KMS-11 (cell line): ENCODE measurements at regions not wholly inside any gene's neighbourhood (a gene's known extent, or its start where the extent isn't known, plus 50 kb on each side); places are given as distances from the start of the nearest gene placed in this dataset.

Experiments
- H2AFZ ChIP-seq: fragments of 200-600 bp; sonication (generic); 2 replicates; pipeline ENCODE4 v1.6.1; 2016; ENCODE audit warnings: antibody characterized with exemption, mixed run types, low read depth
- H3K27ac ChIP-seq: fragments of 200-600 bp; sonication (generic); 2 replicates; pipeline ENCODE4 v1.6.1; 2016; ENCODE audit warnings: mild to moderate bottlenecking, mixed run types
- H3K27me3 ChIP-seq: fragments of 200-600 bp; sonication (generic); 2 replicates; pipeline ENCODE4 v1.6.1; 2017; ENCODE audit warnings: mild to moderate bottlenecking, low read depth, mixed run types, moderate library complexity; ENCODE audit not compliant: insufficient read depth
- H3K36me3 ChIP-seq: fragments of 200-600 bp; sonication (generic); 2 replicates; pipeline ENCODE4 v1.6.1; 2017; ENCODE audit warnings: mild to moderate bottlenecking, mixed run types; ENCODE audit not compliant: insufficient read depth
- H3K4me1 ChIP-seq: fragments of 200-600 bp; sonication (generic); 2 replicates; pipeline ENCODE4 v1.6.1; 2016; ENCODE audit warnings: mild to moderate bottlenecking, low read depth, mixed run types; ENCODE audit not compliant: poor library complexity, severe bottlenecking
- H3K4me2 ChIP-seq: fragments of 200-600 bp; sonication (generic); 2 replicates; pipeline ENCODE4 v1.7.0; 2016; ENCODE audit warnings: mild to moderate bottlenecking, mixed run types
- H3K4me3 ChIP-seq: fragments of 200-600 bp; sonication (generic); IDR thresholded peaks from 2 replicates; pipeline ENCODE4 v1.6.1; 2017; ENCODE audit warnings: low read depth, low read length, mixed read lengths; ENCODE audit not compliant: insufficient read depth
- H3K79me2 ChIP-seq: fragments of 200-600 bp; sonication (generic); 2 replicates; pipeline ENCODE4 v1.6.1; 2016; ENCODE audit warnings: low read depth, mixed run types; ENCODE audit not compliant: insufficient read depth
- H3K9ac ChIP-seq: fragments of 200-600 bp; sonication (generic); 2 replicates; pipeline ENCODE4 v1.6.1; 2016; ENCODE audit warnings: mild to moderate bottlenecking, mixed run types
- H4K20me1 ChIP-seq: fragments of 200-600 bp; sonication (generic); 2 replicates; pipeline ENCODE4 v1.6.1; 2016; ENCODE audit warnings: mild to moderate bottlenecking, mixed run types; ENCODE audit not compliant: insufficient read depth
- CTCF ChIP-seq: fragments of 200-600 bp; sonication (generic); conservative IDR thresholded peaks from 2 replicates; pipeline ENCODE4 v1.6.1; 2017; ENCODE audit warnings: low read depth, mild to moderate bottlenecking, antibody characterized with exemption, low read length, moderate library complexity, mixed read lengths

GRCh38 chr10:104520653-104521052 lies 120.4 kb upstream of the SORCS3 start:
- H3K27ac ChIP-seq, result no peak overlapping the region
- no peaks in the 10 kb centered on the region for H3K79me2 ChIP-seq
- no peak overlapping the region for H3K4me2 ChIP-seq
- no peaks in the 10 kb centered on the region for H3K36me3 ChIP-seq
- H3K27me3 ChIP-seq, result no peaks in the 10 kb centered on the region
- no peak overlapping the region for H2AFZ ChIP-seq
- H3K4me3 ChIP-seq, result no peak overlapping the region
- H4K20me1 ChIP-seq, result no peaks in the 10 kb centered on the region
- H3K4me1 ChIP-seq, result no peaks in the 10 kb centered on the region
- H3K9ac ChIP-seq, result no peak overlapping the region
- TF ChIP-seq CTCF, result no peak

- no peaks in the 10 kb centered on the region for H4K20me1 ChIP-seq
- no peaks in the 10 kb centered on the region for H3K27me3 ChIP-seq
- H3K27ac ChIP-seq, result no peak overlapping the region
- H3K4me2 ChIP-seq, result no peak overlapping the region
- no peaks in the 10 kb centered on the region for H3K79me2 ChIP-seq
- no peaks in the 10 kb centered on the region for H3K36me3 ChIP-seq
- H3K4me3 ChIP-seq, result no peak overlapping the region
- no peak overlapping the region for H3K9ac ChIP-seq
- no peak overlapping the region for H2AFZ ChIP-seq
- H3K4me1 ChIP-seq, result no peaks in the 10 kb centered on the region
- TF ChIP-seq CTCF, result no peak
Measured at GRCh38 chr10:104521901-104522694, 119.0 kb upstream of the SORCS3 start.

DNA sequence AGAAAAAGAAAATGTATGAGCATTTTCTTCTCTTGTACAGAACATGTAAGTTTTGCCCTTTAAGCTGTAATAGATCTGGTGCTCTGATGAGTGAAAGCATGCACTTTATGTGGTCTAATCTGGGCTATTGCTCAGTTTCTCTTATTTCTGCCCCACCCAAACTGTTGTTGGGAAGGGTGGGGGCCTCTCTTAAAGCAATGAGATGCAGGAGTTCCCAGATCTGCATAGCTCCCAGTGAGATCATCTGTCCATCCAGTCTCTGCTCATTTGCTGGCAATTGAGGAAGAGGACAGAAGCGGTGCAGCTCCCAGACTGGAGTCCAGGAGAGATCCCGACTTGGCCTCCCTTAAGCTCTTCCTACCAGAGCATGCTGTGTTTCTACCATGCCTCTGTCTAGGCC lies 114.9 kb upstream of the SORCS3 start:
- no peaks in the 10 kb centered on the region for H3K79me2 ChIP-seq
- no peaks in the 10 kb centered on the region for H3K36me3 ChIP-seq
- H3K4me1 ChIP-seq, result no peaks in the 10 kb centered on the region
- no peaks in the 10 kb centered on the region for H3K27me3 ChIP-seq
- H4K20me1 ChIP-seq, result no peaks in the 10 kb centered on the region
- no peak overlapping the region for H2AFZ ChIP-seq
- no peak overlapping the region for H3K4me3 ChIP-seq
- H3K27ac ChIP-seq, result no peak overlapping the region
- no peak overlapping the region for H3K4me2 ChIP-seq
- no peak overlapping the region for H3K9ac ChIP-seq
- TF ChIP-seq CTCF, result no peak

- H3K36me3 ChIP-seq, result no peaks in the 10 kb centered on the region
- H3K4me2 ChIP-seq, result no peak overlapping the region
- no peaks in the 10 kb centered on the region for H3K4me1 ChIP-seq
- H3K27me3 ChIP-seq, result no peaks in the 10 kb centered on the region
- TF ChIP-seq CTCF, result no peak
- no peaks in the 10 kb centered on the region for H3K79me2 ChIP-seq
- no peaks in the 10 kb centered on the region for H4K20me1 ChIP-seq
- H2AFZ ChIP-seq, result no peak overlapping the region
- H3K9ac ChIP-seq, result no peak overlapping the region
- H3K27ac ChIP-seq, result no peak overlapping the region
- no peak overlapping the region for H3K4me3 ChIP-seq
Measured at GRCh38 chr10:104527013-104527412, 114.1 kb upstream of the SORCS3 start.
